Cerebellar cortex (tissue), 1 donor: ENCODE measurements at regions not wholly inside any gene's neighbourhood (a gene's known extent, or its start where the extent isn't known, plus 50 kb on each side); places are given as distances from the start of the nearest gene placed in this dataset.
"Not testable (repeated sequence)": the region's sequence is repeated elsewhere in the genome, so short reads cannot be mapped to it uniquely, and the experiment has no call there.

ENCODE experiments used
- DNase-seq: peaks from one replicate; pipeline ENCODE4 v3.0.0-alpha.2; 2015; ENCODE audit warnings: low spot score

DNA sequence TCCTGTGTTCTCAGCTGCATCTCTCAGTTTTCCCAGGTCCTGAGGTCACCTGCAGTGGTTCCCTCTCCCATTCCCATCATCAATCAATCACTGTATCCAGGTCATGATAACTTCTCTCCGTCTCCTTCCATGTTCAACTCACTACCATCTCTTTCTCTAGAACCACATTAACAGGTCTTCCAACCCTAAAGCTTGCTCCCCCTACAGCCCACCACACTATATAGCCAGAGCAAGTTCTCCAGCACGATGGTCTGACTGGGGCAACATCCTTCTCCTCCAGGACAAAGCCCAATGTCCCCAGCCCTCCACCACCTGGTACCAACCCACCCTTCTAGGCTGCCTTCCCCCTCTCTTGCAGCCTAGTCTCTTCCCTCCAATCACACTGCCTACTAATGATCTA, 241.6 kb downstream of the CDK5RAP2 start:
- no peak for DNase-seq

DNA sequence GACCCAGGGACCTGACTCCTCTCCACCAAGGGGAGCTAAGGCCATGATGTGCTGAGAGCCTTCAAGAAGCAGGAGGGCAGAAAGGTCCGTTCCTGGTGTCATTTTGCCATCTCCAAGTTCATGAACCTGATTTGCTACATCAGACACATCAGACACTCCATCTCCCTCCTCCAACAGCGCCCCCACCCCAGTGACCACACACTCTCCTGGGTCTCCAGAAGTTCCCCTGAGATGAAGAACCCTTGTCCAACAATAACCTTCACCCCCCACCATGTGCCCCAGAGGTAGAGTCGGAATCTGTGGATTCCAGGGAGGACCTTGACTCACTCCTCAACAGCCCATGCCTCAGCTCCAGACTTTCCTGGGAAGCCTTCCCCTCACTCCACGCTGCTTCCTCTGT, 242.8 kb downstream of the CDK5RAP2 start:
- no peak for DNase-seq

DNA sequence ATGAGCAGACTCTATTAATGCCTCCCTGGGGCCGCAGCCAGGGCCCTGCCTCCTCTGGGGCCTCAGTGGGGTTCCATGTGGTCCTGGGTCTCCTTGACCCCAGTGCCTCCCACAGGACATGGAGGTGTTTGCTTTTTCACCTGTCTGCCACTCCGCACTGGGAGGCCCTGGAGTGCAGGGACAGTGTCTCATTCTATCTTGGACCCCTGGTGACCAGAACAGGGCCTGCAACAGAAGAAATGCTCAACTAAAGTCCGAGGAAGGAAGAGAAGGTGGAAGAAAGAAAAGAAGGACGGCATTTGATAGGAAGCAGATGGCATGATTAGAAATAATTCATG, 243.2 kb downstream of the CDK5RAP2 start:
- no peak for DNase-seq

DNA sequence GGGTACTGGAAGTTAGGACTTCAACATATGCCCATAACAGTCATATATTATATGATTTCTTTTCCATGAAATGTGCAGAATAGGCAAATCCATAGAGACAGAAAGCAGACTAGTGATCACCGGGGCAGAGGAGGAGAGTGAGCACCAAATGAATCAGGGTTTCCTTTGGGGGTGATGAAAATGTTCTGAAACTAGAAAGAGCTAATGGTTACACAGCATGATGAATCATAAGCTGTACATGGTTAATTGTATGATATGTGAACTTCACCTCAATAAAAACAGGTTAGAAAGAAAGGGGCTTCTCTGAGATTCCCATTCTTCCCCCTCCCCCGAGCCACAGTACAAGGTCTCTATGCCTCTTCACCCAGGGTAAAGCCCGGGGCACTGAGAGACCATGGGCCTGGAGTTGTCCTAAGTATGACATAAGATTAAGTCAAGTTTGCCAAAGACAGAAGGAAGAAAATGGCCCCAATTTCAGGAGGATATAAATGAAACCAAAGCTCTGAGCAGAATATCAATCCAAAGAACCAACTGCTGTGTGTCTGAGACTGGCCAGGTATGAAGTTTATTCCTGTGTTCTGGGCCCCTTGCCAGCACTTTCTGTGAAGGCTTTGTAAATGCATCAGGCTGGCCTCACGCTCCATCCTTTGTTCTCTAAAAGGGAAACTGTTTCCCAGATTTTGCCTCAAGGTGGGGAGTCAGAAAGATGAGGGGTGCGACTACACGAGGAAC, 243.8 kb downstream of the CDK5RAP2 start:
- DNase-seq, result no peak

DNA sequence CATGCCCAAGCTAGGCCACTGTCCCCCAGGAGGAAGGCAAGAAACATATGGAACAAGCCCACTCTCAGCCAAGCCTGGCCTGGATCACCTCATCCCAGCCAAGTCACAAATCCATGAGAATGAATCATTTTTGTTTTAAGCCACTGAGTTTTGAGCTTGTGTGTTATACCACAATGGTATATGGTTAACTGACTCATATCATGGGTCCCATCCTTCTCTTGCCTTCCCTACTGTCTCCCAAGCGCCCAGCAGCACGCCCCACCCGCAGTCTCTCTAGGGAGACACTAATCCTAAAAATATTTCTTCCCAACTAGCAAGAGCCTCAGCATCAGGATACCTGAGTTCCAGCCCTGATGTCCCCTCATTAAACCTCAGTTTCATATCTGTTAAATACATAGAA, 248.1 kb downstream of the CDK5RAP2 start:
- no peak for DNase-seq

DNA sequence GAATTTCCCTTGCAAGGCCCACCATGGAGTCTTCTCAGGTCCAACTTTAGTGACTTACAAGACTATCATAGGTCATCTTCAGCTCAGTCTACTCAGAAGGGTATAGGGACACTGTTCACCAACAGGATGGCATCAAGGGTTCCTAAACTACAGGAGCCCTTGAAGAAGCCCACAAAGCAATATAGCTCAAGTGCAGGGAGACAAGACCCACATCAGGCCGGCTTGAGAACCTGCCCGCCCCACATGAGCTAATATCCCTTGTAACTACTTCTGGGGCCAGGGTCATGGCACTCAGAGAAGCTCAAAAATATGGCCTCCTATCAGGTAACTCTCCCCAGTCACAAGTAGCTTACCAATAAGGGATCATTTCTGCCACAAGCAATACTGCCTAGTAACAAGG, 249.9 kb downstream of the CDK5RAP2 start:
- DNase-seq, result no peak

DNA sequence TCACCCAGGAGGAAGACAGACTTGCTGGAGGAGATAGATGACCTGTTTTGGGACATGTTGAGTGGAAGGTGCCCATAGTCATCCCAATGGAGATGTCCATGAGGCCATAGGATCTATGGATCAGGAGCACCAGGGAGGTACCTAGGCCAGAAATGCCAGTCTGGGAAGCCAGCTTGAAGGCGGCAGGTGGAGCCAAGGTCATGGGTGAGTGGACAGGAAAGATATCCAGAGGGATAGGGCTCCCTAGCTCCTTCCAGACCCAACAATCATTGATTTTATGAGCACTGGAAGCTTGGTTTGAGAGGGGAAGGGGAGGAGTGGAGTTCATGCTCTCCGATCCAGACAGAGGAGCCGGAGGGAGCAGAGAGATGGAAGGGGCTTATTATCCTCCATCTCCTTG, 252.6 kb downstream of the CDK5RAP2 start:
- no peak for DNase-seq

DNA sequence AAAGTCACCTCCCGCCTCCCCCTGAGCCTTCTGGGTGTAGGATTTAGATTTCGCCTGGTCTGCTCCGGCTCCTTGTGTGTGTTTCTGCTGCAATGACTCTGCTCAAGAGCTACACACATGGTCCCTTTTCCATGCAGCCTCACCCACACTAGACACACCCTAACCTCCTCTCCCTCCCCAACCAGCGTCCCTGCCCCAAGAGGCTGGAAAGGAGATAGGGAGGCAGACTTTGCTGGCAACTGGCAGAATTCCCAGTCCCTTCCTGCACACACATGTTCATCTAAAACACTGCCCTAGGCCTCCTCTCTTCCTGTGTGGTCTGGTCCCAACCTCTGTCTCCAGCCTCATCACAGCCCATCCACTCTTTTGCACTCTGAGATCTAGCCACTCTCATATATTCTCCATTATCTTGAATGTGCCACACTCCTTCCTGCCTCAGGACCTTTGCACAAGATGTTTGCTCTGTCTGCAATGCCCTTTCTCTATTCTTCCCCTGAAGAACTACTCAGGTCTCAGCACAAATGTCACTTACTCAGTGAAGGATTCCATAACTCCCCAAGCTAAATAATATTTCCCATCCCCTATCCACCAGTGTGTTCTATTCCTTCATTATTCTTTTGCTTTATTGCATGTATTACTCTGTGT, 253.8 kb downstream of the CDK5RAP2 start:
- DNase-seq, result no peak

DNA sequence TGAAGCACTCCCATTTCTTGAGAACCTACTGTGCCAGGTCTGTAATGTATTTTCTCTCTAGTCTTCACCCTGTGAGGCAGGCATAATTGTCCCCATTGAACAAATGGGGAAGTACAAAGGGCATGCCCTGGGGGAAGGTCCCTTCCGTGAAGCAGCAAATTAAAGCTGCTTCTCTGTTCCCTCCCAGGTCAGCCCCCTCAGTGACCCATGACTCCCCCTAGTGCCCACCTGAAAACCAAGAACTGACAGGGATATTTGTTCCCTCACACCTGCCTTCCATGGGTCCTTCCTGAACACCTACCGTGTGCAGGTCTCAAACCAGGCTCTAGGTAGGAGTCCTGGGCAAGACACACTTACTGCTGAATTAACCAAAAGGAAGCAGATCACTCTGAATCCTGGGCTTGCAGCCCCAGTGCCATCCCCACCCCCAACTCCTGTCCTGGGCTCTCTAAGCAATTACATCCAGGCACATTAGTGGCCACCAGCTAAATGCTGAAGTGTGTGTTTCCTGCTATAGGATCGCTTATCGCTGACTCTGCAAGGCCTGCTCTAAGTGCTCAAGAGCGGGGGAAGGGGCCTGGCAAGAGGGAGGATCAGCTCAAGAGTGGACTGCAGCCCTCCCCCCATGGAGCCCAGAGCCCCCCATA, 254.8 kb downstream of the CDK5RAP2 start:
- no peak for DNase-seq

DNA sequence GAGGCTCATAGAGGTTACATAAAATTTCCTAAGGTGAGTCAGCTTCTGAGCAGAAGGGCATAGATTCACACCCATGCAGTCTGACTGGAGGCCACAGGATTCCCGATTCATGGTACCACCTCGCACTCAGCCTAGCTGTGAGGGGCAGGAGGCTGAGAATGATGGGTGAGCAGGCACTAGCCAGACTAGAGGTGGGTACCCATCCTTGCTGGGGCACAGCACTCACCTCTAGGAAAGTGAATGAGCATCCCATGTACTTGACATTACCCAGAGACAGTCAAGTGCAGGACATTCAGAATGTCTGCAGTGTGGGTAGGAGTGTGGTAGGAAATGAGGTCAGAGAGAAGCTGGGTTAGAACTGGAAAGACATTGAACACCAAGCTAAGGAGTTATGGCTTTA, 255.5 kb downstream of the CDK5RAP2 start:
- no peak for DNase-seq

DNA sequence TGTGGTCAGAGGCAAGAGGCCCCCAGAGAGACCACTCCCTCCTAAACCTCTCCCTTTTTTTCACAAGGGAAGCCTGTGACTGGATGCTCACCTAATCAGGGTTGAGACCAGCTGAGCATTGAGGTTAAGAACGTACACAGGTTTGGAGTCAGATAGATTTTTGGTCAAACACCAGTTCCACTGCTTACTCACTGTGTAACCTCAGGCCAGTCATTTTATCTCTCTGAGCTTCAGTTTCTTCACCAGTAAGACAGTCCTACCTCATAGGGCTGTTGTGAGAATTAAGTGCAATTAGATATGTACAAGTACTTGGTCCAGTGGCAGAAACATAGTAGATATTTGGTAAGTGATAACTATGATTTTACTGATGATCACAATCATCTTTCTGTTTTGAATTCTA, 256.8 kb downstream of the CDK5RAP2 start:
- DNase-seq, result no peak

DNA sequence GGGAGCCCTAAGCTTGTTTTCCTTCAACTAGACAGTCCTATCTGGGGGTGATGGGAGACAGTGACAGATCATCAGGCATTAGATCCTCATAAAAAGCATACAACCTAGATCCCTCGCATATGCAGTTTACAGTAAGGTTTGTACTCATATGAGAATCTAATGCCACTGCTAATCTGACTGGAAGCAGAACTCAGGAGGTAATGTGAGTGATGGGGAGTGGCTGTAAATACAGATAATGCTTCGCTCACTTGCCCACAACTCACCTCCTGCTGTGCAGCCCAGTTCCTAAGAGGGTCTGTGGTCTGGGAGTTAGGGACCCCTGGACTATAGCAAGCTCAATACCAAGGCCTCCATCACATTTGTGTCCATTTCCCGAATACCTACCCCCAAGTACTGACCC, 260.5 kb downstream of the CDK5RAP2 start:
- DNase-seq, result no peak

DNA sequence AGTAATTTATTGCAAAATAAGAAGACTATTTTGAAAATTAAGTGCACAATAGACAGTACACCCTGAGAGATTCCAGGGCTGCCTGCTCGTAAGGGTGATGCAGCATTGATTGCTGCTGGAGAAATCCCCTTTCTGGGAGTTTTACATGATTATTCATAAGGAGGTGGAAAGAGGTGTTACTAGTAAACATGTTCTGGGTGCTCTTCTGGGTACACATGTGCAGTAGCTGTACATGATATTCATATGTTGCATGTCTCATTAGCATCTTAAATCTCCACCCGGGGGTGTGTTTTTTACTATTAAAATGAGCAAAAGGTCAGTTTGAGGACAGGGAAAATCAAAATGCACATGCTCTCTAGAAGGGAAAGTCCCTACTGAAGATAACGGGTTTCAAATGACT, 264.8 kb downstream of the CDK5RAP2 start:
- DNase-seq, result no peak

DNA sequence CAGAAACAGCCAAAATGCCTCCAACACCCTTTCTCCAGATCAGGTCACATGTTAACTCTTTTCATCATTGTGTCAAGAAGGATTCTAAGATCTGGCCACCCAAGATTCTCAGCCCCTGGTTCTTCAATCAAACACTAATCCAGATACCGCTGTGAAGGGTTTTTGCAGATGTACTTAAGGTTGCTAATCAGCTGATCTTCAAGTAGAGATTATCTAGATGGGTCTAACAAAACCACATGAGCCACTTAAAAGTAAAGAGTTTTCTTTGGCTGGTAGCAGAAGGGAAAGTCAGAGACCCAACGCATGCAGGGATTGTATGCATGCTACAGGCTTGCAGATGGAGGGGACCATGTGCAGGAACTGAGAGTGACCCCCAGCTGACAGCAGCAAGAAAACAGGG, 267.9 kb downstream of the CDK5RAP2 start:
- DNase-seq, result no peak

DNA sequence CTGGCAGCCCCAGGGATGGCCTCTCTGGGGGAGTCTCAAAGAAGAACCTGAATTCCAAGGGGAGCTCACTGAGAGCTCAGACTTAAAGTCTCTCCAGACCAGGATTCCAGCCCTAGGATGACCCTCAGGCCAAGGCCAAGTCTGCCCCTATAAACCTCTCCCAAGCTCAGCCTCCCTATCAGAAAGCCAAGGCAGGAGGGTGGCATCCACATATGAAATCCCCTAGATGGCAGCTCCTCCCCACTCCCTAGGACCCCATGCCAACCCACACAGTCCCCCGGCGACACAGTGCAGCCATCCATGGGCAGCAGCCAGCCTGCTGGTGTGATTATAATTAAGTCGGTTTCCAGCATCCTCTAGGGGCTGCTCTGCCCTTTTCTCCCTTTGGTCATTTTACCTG, 269.9 kb downstream of the CDK5RAP2 start:
- DNase-seq, result no peak

DNA sequence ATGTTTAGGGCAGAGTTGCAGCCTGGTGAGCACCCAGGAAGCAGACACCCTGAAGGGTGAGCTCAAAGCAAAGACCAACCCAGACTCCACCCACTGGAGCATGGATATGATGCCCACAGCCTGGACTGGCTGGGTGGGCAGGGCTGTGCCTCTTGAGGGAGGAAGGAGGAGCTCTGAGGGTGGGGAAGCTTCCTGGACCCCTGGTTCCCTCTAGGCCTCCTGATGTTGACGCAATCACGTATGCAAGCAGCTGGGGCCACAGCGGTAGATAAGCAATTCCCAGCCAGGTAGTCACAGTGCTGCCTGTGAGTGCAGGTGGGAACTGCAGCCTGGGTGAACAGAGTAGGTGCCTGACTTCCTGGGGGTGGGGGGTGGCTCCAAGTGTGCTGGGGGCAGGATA, 271.5 kb downstream of the CDK5RAP2 start:
- DNase-seq, result no peak

DNA sequence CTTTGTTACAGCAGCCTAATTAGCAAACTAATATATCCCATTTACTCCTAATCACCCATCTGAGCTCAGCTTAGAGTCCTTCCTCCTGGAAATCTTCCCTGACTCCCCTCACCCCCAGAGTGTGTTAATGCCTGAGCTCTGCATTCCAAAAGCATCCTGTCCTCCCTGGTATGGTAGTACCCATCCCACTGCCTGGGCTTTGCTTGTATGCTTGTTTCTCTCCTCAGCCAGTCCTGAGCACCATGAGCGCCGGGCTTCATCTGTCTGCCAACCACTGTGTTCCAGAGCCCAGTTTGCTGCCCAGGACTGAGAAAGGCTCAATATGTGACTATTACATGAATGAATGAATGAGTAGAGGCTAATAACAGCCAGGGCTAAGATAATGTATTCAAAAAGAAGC, 272.4 kb downstream of the CDK5RAP2 start:
- no peak for DNase-seq

DNA sequence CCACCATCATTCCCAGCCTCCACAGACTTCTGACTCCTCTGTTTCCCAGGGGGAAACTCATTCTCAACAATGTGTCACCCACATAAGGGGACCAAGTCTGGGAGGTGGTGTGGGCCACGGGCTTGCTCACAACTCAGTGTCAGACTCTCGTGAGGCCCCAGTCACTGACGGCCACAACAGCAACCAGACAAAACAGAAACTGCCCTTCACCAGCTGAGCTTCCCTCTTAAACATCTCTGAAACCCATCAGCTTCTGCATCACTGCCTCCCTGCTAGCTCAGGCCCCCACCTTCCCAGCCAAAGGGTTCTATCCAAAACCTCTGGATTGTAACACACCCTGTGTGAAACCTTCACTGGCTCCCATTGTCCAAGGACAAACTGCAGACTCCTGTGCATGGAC, 273.4 kb downstream of the CDK5RAP2 start:
- no peak for DNase-seq

DNA sequence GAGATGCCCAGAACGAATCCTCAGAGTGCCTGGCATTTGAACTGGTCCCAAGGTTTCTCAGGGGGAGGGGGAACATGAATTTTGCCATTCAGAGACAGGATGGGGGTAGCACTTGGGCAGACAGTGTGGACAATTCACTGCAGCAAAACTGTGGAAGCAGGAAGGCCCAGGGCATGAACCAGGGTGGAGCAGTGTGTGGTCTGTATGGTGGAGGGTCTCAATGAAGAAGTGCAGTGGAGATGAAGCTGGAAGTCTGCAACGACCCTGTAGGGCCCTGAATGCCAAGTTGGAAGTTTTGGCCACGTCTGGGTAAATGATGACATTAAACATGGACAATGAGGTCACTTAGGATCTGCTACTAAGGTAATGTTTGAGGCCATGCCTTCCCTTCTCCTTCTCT, 273.9 kb downstream of the CDK5RAP2 start:
- DNase-seq, result no peak

DNA sequence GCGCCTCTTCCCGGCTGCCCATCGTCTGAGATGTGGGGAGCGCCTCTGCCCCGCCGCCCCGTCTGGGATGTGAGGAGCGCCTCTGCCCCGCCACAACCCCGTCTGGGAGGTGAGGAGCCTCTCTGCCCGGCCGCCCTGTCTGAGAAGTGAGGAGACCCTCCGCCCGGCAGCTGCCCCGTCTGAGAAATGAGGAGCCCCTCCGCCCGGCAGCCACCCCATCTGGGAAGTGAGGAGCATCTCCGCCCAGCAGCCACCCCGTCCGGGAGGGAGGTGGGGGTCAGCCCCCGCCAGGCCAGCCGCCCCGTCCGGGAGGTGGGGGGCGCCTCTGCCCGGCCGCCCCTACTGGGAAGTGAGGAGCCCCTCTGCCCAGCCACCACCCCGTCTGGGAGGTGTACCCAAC, 275.1 kb downstream of the CDK5RAP2 start:
- not testable (repeated sequence) for DNase-seq

DNA sequence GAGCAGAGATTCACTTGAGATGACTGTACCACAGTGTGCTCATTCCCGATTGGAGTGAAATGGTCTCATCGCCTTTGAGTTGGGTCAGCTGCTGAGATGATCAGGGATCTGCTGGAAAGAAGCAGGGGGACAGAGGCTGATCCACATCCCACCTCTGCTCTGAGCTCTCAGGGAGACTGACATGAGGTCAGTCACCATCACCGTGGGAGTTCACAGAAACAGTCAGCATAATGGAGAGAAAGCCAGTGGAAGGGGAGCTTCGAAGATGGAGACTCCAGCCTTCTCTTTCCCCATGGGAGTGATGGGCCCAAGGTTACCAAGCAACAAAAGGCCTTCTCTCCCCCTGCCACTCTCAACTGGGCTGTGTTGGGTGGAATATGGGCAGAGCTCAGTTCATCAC, 276.4 kb downstream of the CDK5RAP2 start:
- DNase-seq, result no peak

DNA sequence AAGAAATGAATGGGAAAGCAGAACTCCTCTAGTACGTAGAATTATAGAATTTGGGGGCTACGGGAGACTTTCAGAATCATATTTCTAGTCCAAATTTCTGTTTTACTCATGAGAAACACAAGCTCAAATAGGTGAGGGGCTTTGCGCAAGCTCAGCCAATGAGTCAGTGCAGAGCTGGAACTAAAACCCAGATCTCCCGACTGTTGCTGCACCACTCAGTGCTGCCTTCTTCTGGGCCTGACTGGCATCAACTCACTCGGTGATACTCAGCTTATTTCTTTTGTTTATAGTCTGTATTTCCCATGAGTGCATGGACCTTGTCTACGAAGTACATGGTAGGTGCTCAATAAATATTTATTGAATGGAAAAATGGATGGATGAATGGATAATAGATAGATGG, 280.2 kb downstream of the CDK5RAP2 start:
- DNase-seq, result no peak

DNA sequence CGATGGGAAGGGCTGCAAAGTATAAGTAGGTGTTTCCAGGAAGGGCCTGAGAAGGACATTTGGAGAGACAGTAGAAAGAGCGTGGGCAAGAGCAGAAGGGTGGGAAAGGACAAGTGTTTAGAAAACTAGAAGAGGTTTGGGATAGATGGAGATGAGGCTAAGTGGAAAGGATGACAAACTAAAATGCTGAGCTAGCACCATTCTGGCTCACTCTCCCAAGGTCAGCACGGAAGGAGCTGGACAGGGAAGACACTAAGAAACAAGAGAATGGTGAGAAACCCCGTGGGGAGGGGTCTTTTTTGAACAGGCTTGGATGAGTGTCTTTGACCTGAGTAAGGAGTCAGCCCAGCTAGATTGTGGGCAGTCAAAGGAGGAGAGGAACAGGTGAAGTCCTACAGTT, 286.0 kb downstream of the CDK5RAP2 start:
- DNase-seq, result no peak

DNA sequence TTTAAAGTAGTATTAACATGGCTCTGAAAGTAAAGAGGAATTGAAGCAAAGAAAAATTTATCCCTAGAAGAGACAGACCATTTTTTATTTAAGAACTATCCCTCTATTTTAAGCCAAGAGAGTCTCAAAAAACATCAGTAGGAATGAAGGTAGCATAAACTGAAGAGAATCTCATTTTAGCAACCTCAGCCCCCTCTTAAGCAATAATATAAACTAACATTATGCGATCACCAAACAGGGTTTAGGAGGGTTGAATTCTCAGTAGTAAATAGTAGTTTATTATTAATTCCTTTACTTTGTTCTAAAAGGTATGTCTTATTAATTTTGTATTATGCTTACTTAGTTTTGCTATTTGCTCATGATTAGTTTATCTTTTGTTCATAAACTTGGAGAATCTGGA, 287.4 kb downstream of the CDK5RAP2 start:
- DNase-seq, result no peak
